ENCODE measurements at regions not wholly inside any gene's neighbourhood (a gene's known extent, or its start where the extent isn't known, plus 50 kb on each side); places are given as distances from the start of the nearest gene placed in this dataset.

DNA sequence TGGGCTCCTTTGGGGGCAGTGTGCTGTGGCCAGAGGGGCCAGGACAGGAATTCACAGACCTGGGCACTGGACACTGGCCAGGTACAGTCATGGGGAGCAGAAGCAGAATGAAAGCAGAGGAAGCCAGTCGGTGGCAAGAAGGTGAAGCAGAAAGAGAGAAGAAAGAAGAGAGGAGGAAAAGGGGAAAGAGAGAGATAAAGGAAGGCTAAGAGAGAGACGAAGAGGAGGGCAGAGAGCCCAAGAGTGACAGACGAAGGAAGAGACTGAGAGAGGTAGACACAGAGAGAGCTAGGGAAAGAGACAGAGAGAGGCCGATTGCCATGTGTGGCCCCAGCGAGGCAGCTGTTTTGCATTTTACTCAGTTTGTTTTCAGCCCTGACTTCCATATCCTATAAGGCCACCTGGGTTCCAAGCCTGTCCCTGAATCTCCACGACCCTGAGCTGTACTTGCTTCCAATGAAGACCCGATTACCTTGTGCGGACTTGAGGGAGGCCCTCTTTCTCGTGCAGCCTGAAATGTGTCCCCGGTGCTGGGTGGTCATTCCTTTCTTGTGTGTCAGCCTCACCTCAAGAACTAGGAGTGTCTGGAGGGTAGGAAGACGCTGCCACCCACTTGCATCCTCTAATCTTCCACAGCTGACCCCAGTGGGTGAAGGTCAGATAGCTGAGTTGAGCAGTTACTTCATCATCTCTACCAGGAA is 73.9 kb downstream of the LSM3 start:
- H3K36me3 ChIP-seq (ENCODE audit: control insufficient read depth in 2 of 2, insufficient read depth in 2 of 2, low read length in 1 of 2), result no peaks in the 10 kb centered on the region
- no peak overlapping the region for H3K27ac ChIP-seq (ENCODE audit: low read depth in 2 of 2, low read length in 1 of 2)
- H3K27me3 ChIP-seq (ENCODE audit: control insufficient read depth in 1 of 2, insufficient read depth in 2 of 2, low read length in 2 of 2), result no peaks in the 10 kb centered on the region
- no peak overlapping the region for H3K4me3 ChIP-seq (ENCODE audit: low read depth in 1 of 2, low read length in 2 of 2)
- 84 to 86% methylated on average over 11 of the region's 11 CpGs for WGBS, 2 donors
- no peaks in the 10 kb centered on the region for H3K9me3 ChIP-seq (ENCODE audit: control insufficient read depth in 2 of 2, insufficient read depth in 1 of 2, low read depth in 1 of 2, low read length in 1 of 2)
- H3K4me1 ChIP-seq (ENCODE audit: control insufficient read depth in 2 of 2, insufficient read depth in 2 of 2, low read length in 1 of 2), result peaks cover 0 to 2% of the 10 kb centered on the region in 2 donors

DNA sequence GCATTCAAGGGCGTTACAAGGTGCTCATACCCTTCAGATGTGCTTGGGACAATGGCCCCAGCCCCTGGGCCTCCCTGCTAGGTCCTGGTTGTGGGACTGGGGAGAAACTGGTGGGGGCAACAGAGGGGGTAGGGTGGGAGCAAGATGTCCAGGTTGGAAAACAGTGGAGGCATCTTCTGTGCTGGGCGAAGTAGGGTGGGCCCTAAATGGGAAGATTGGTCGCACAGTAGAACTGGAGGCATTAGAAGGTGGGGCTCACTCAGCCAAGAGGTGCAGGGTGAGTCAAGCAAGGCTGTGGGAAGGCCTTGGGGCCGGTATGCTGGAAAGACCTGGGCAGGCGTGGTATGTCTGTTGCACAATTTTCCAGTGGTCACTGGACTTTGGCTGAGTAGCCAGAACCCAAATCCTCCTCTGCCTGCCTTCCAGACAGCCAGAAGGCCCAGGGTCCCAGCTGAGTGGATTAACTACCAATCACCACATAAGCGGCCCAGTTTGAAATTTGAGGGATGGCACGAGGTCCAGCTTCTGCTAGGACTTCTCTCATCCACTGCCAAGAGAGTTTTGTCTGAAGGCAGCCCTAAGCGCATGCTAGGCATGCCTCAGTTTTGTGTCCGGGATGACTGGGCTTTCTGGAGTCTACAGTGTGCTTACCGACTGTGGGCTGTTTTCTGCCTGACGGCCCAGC is 74.5 kb downstream of the LSM3 start:
- Histone ChIP-seq H3K27me3 (ENCODE audit: control insufficient read depth in 1 of 2, insufficient read depth in 2 of 2, low read length in 2 of 2) (no peaks in the 10 kb centered on the region), H3K9me3 (ENCODE audit: control insufficient read depth in 2 of 2, insufficient read depth in 1 of 2, low read depth in 1 of 2, low read length in 1 of 2) (no peaks in the 10 kb centered on the region), H3K4me3 (ENCODE audit: low read depth in 1 of 2, low read length in 2 of 2) (no peak overlapping the region), H3K36me3 (ENCODE audit: control insufficient read depth in 2 of 2, insufficient read depth in 2 of 2, low read length in 1 of 2) (no peaks in the 10 kb centered on the region), H3K4me1 (ENCODE audit: control insufficient read depth in 2 of 2, insufficient read depth in 2 of 2, low read length in 1 of 2) (peaks cover 0 to 2% of the 10 kb centered on the region in 2 donors), H3K27ac (ENCODE audit: low read depth in 2 of 2, low read length in 1 of 2) (peak overlapping the region in 1 of 2 donors; percentile 47)
- WGBS, 2 donors, result 73 to 76% methylated on average over 11 of the region's 11 CpGs

DNA sequence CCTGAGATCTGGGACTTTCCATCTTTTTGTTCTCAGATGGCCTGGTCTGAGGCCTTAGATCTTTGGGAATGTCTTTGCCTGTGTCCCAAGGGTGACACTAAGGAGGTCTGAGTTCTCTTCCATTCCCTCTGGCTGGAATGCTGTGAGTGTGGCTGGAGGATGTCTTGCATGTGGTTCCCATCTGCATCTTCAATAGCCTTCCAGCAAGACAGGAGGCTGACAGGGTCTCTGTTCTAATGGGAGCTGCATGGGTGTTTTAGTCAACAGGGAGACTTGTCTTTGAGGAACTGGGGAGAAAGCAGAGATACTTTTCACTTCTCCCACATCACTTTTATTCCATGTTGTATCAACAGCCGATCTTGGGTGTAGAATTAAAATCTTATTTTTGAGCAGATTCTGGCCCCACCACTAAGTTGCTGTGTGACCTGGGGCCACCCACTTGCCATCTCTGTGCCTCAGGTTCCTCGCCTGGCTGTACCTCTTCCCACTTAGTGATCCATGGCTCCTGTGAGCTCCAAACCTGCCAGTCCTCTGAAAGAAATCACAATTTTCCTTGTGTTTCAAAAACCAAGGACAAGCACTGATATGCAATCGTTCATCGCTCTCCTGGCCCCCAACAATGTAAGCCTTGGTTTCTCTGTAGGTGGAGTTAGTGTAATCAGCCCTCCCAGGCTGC is 75.2 kb downstream of the LSM3 start:
- H3K36me3 ChIP-seq (ENCODE audit: control insufficient read depth in 2 of 2, insufficient read depth in 2 of 2, low read length in 1 of 2), result no peaks in the 10 kb centered on the region
- 87 to 94% methylated on average over 4 of the region's 4 CpGs for WGBS, 2 donors
- no peaks in the 10 kb centered on the region for H3K9me3 ChIP-seq (ENCODE audit: control insufficient read depth in 2 of 2, insufficient read depth in 1 of 2, low read depth in 1 of 2, low read length in 1 of 2)
- no peaks in the 10 kb centered on the region for H3K27me3 ChIP-seq (ENCODE audit: control insufficient read depth in 1 of 2, insufficient read depth in 2 of 2, low read length in 2 of 2)
- no peaks in the 10 kb centered on the region for H3K4me1 ChIP-seq (ENCODE audit: control insufficient read depth in 2 of 2, insufficient read depth in 2 of 2, low read length in 1 of 2)
- no peak overlapping the region for H3K4me3 ChIP-seq (ENCODE audit: low read depth in 1 of 2, low read length in 2 of 2)
- no peak overlapping the region for H3K27ac ChIP-seq (ENCODE audit: low read depth in 2 of 2, low read length in 1 of 2)

DNA sequence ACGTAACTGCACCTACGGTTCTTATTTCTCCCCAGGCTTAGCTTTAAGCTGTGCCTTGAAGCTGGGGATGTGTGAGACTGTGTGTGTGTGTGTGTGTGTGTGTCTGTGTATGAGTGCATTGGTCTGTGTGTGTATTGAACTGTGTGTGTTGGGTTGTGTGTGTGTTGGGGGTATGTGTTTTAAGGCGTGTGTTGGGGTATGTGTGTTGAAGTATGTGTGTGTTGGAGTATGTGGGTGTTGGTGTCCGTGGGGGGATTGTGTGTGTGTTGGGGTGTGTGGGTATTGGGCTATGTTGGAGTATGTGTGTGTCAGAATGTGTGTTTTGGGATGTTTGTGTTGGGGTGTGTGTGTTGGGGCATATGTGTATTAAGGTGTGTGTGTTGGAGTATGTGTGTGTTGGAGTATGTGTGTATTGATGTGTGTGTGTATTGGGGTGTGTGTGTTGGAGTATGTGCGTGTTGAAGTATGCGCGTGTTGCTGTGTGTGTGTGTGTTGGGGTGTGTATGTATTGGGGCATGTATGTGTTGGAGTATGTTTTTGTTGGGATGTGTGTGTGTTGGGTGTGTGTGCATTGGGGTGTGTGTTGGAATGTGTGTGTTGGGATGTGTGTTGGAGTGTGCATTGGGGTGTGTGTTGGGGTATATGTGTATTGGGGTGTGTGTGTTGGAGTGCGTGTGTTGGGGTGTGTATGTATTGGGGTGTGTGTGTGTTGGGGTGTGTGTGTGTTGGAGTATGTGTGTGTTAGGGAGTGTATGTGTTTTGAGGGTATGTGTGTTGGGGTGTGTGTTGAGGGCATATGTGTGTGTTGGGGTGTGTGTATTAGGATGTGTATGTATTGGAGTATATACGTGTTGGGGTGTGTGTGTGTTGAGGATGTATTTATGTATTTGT is 76.4 kb downstream of the LSM3 start:
- Histone ChIP-seq H3K9me3 (ENCODE audit: control insufficient read depth in 2 of 2, insufficient read depth in 1 of 2, low read depth in 1 of 2, low read length in 1 of 2) (no peaks in the 10 kb centered on the region), H3K4me3 (ENCODE audit: low read depth in 1 of 2, low read length in 2 of 2) (no peak overlapping the region), H3K27me3 (ENCODE audit: control insufficient read depth in 1 of 2, insufficient read depth in 2 of 2, low read length in 2 of 2) (no peaks in the 10 kb centered on the region), H3K36me3 (ENCODE audit: control insufficient read depth in 2 of 2, insufficient read depth in 2 of 2, low read length in 1 of 2) (no peaks in the 10 kb centered on the region), H3K4me1 (ENCODE audit: control insufficient read depth in 2 of 2, insufficient read depth in 2 of 2, low read length in 1 of 2) (no peaks in the 10 kb centered on the region), H3K27ac (ENCODE audit: low read depth in 2 of 2, low read length in 1 of 2) (no peak overlapping the region)
- 92 to 95% methylated on average over 9 of the region's 9 CpGs for WGBS, 2 donors

DNA sequence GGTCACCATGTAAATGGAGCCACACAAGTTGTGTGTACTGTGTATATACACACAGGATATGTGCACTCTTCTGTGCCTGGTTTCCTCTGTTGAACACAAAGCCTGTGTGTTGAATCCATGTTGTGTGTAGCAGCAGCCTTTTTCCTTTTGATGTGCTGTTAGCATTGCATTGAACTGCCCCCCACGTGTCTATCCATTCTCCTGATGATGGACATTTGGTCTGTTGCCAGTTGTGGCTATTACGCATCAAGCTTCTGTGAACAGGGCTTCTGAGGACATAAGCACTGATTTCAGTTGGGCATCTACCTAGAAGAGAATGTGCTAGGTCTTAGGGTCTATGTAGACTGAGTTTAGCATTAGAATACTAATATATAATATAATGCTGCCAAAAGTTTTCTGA is 77.4 kb downstream of the LSM3 start:
- 59 to 75% methylated on average over 2 of the region's 2 CpGs for WGBS, 2 donors

DNA sequence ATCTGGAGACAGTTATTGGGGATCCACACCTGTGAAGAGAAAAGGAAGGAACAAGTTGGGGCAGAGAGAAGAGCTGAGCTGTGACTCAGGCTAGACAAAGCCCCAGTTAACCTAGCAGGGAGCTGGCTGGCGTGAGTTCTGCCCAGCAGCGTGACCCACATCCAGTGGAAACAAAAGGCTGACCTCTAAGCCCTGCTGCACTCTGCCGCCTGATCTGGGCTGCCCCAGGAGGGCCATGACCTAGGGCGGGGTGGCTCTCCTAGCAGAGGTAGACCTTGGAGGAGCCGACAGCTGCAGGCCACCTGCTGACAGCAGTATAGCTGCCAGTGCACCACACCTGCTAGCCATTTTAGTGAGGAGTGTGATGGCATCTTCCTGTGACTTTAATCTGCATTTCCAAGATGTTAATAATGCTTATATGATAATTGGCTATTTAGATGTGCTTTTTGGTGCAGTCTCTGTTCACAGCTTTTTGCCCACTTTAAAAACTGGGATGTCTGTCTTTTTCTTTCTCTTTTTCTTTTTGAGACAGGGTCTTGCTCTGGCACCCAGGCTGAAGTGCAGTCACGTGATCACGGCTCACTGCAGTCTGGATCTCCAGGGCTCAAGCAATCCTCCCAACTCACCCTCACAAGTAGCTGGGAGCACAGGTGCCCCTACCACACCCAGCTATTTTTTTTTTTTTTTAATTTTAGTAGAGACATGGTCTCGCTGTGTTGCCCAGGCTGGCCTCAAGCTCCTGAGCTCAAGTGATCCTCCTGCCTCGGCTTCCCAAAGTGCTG is 78.1 kb downstream of the LSM3 start:
- 38 to 64% methylated on average over 9 of the region's 9 CpGs for WGBS, 2 donors
- no peaks in the 10 kb centered on the region for H3K36me3 ChIP-seq (ENCODE audit: control insufficient read depth in 2 of 2, insufficient read depth in 2 of 2, low read length in 1 of 2)
- H3K4me3 ChIP-seq (ENCODE audit: low read depth in 1 of 2, low read length in 2 of 2), result no peak overlapping the region
- H3K27ac ChIP-seq (ENCODE audit: low read depth in 2 of 2, low read length in 1 of 2), result peak overlapping the region in 1 of 2 donors; percentile 38
- no peaks in the 10 kb centered on the region for H3K9me3 ChIP-seq (ENCODE audit: control insufficient read depth in 2 of 2, insufficient read depth in 1 of 2, low read depth in 1 of 2, low read length in 1 of 2)
- H3K4me1 ChIP-seq (ENCODE audit: control insufficient read depth in 2 of 2, insufficient read depth in 2 of 2, low read length in 1 of 2), result no peaks in the 10 kb centered on the region
- H3K27me3 ChIP-seq (ENCODE audit: control insufficient read depth in 1 of 2, insufficient read depth in 2 of 2, low read length in 2 of 2), result no peaks in the 10 kb centered on the region

More for the DNA sequence above, 77.4 kb downstream of the LSM3 start:
- peak overlapping the region in 1 of 2 donors; percentile 22 for H3K27ac ChIP-seq (ENCODE audit: low read depth in 2 of 2, low read length in 1 of 2)
- no peaks in the 10 kb centered on the region for H3K36me3 ChIP-seq (ENCODE audit: control insufficient read depth in 2 of 2, insufficient read depth in 2 of 2, low read length in 1 of 2)
- no peaks in the 10 kb centered on the region for H3K9me3 ChIP-seq (ENCODE audit: control insufficient read depth in 2 of 2, insufficient read depth in 1 of 2, low read depth in 1 of 2, low read length in 1 of 2)
- H3K27me3 ChIP-seq (ENCODE audit: control insufficient read depth in 1 of 2, insufficient read depth in 2 of 2, low read length in 2 of 2), result no peaks in the 10 kb centered on the region
- H3K4me3 ChIP-seq (ENCODE audit: low read depth in 1 of 2, low read length in 2 of 2), result no peak overlapping the region
- no peaks in the 10 kb centered on the region for H3K4me1 ChIP-seq (ENCODE audit: control insufficient read depth in 2 of 2, insufficient read depth in 2 of 2, low read length in 1 of 2)

DNA sequence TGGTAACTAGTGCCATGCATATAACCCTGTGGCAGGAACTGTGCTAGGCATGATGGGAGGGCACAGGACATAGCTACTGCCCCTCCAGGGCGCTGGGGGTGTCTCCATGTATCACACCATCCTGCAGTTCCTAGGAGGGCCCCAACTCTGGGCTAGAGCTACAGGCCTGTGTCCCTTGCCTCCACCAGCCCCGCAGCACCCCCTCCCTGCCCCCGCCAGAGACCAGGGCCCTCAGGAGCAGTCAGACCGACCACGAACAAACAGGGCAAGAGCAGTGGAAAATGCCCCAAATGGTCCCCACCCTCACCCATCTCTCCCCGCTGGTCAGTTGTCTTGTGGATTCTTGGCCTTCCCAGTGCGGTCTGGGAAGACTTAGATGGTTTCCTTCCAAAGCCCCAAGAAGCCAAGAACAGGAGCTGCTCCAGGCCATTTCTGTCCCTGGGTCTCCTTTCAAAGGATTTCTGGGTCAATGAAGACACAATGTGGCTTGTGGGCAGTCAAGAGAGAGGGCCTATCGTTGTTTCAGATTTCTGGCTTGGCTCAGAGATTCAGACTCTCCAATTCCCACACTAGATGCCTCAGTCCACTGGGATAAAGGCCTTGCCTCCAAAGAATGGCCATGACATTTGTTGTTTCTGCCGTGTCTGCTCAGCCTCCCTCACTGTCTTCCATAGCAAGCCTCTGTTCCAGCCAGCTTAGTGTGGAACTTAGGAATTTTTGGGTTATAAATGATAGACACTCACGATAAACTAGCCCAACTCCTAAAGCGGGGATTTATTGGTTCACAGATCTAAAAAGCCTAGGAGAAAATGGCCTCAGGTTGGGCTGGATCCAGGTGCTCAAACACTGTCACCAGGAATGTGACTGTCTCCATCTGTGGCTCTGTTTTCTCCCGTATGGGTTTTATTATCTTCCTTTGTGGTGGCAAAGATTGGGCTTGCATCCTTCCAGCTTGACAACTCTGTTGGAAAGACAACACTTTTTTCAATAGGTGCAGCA is 80.6 kb downstream of the LSM3 start:
- no peak overlapping the region for H3K27ac ChIP-seq (ENCODE audit: low read depth in 2 of 2, low read length in 1 of 2)
- no peaks in the 10 kb centered on the region for H3K27me3 ChIP-seq (ENCODE audit: control insufficient read depth in 1 of 2, insufficient read depth in 2 of 2, low read length in 2 of 2)
- WGBS, 2 donors, result 84 to 85% methylated on average over 12 of the region's 12 CpGs

DNA sequence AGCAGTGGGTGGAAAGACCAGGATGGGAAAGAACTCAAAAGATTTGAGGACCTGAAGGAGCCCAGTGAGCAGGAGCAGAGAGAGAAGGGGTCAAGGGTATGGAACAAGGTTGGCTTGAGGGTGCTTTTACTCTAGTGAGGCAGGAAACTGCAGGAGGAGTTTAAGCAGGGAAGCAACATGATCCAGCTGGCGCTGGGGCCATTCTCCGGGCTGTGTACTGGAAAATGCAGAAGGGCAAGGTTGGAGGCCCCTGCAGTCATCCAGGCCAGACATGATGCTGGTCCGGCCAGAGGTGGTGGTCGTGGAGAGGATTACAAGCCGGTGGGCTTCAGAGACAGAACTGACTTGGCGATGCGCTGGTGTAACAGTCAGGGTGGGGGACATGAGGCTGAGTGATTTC is 81.8 kb downstream of the LSM3 start:
- H3K4me3 ChIP-seq (ENCODE audit: low read depth in 1 of 2, low read length in 2 of 2), result no peak overlapping the region
- no peak overlapping the region for H3K27ac ChIP-seq (ENCODE audit: low read depth in 2 of 2, low read length in 1 of 2)
- peaks cover 0 to 4% of the 10 kb centered on the region in 2 donors for H3K4me1 ChIP-seq (ENCODE audit: control insufficient read depth in 2 of 2, insufficient read depth in 2 of 2, low read length in 1 of 2)
- no peaks in the 10 kb centered on the region for H3K36me3 ChIP-seq (ENCODE audit: control insufficient read depth in 2 of 2, insufficient read depth in 2 of 2, low read length in 1 of 2)
- 68 to 83% methylated on average over 7 of the region's 7 CpGs for WGBS, 2 donors
- H3K27me3 ChIP-seq (ENCODE audit: control insufficient read depth in 1 of 2, insufficient read depth in 2 of 2, low read length in 2 of 2), result no peaks in the 10 kb centered on the region
- no peaks in the 10 kb centered on the region for H3K9me3 ChIP-seq (ENCODE audit: control insufficient read depth in 2 of 2, insufficient read depth in 1 of 2, low read depth in 1 of 2, low read length in 1 of 2)

More for the DNA sequence above, 80.6 kb downstream of the LSM3 start:
- Histone ChIP-seq H3K4me1 (ENCODE audit: control insufficient read depth in 2 of 2, insufficient read depth in 2 of 2, low read length in 1 of 2) (no peaks in the 10 kb centered on the region), H3K4me3 (ENCODE audit: low read depth in 1 of 2, low read length in 2 of 2) (no peak overlapping the region), H3K36me3 (ENCODE audit: control insufficient read depth in 2 of 2, insufficient read depth in 2 of 2, low read length in 1 of 2) (no peaks in the 10 kb centered on the region), H3K9me3 (ENCODE audit: control insufficient read depth in 2 of 2, insufficient read depth in 1 of 2, low read depth in 1 of 2, low read length in 1 of 2) (no peaks in the 10 kb centered on the region)
